Fibroblast of lung (primary cell): ENCODE measurements at regions not wholly inside any gene's neighbourhood (a gene's known extent, or its start where the extent isn't known, plus 50 kb on each side); places are given as distances from the start of the nearest gene placed in this dataset.

Experiments used
- CTCF ChIP-seq, 2 donors: IDR thresholded peaks in 1 of 2; conservative IDR thresholded peaks in 1 of 2; 1 replicate in 1 of 2; 2 replicates in 1 of 2; pipeline ENCODE4 v1.5.1; 2011 to 2012; ENCODE audit warnings: low read length in 2 of 2, control low read depth in 1 of 2, inconsistent platforms in 1 of 2, low read depth in 1 of 2, mild to moderate bottlenecking in 1 of 2
- EZH2 ChIP-seq: IDR thresholded peaks from 2 replicates; pipeline ENCODE4 v1.5.1; 2012; ENCODE audit warnings: low read length, control low read depth, mild to moderate bottlenecking; ENCODE audit errors: missing control alignments

GRCh38 chr20:50370036-50370566, 140.1 kb upstream of the PTPN1 start:
- TF ChIP-seq CTCF (conservative IDR thresholded peaks at IDR 0.05 in 1 of 2, IDR thresholded peaks at IDR 0.05 in 1 of 2; ENCODE audit: low read depth in 1 of 2, low read length in 2 of 2): no peak
- TF ChIP-seq EZH2: no peak
